Astrocyte of the spinal cord (primary cell): ENCODE measurements at regions not wholly inside any gene's neighbourhood (a gene's known extent, or its start where the extent isn't known, plus 50 kb on each side); places are given as distances from the start of the nearest gene placed in this dataset.
"Not testable (repeated sequence)": the region's sequence is repeated elsewhere in the genome, so short reads cannot be mapped to it uniquely, and the experiment has no call there.

Source experiments
- DNase-seq: peaks from one replicate; pipeline ENCODE4 v3.0.0; 2011; ENCODE audit warnings: low read depth, low spot score
- H3K4me3 ChIP-seq: 2 replicates; pipeline ENCODE4 v1.5.1; 2011; ENCODE audit warnings: low read depth, mild to moderate bottlenecking, low read length, moderate library complexity
- in situ Hi-C: cut with HindIII; loops from 2 replicates; pipeline ENCODE4 v1.10.0; 2017; ENCODE audit warnings: low sequenced_read_pairs
- TF ChIP-seq, protein P1 (sequence below): IDR thresholded peaks from 2 replicates; pipeline ENCODE4 v1.5.1; 2012; ENCODE audit warnings: low read depth, mild to moderate bottlenecking, low read length, inconsistent platforms

DNA sequence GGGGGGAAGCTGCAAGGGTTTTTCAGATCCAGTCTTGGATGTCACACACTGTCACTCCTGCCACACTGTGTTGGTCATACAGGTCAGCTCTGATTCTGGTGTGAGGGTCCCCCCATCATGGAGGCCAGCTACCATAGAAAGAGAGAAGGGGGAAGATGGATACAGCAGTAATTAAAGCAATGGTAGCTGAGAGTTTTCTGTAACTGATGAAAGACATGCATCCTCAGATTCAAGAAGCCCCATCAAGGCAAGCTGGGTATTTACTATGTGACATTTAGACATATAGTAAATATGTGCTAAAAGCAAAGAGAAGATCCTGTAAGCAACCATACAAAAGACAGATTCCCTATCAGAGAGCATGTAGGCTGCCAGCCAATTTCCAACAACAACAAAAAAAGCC is 110.9 kb upstream of the COL5A1 start:
- H3K4me3 ChIP-seq, result no peak overlapping the region
- DNase-seq, result no peak
- in situ Hi-C loops, result no loop called here
- TF ChIP-seq, protein P1, sequence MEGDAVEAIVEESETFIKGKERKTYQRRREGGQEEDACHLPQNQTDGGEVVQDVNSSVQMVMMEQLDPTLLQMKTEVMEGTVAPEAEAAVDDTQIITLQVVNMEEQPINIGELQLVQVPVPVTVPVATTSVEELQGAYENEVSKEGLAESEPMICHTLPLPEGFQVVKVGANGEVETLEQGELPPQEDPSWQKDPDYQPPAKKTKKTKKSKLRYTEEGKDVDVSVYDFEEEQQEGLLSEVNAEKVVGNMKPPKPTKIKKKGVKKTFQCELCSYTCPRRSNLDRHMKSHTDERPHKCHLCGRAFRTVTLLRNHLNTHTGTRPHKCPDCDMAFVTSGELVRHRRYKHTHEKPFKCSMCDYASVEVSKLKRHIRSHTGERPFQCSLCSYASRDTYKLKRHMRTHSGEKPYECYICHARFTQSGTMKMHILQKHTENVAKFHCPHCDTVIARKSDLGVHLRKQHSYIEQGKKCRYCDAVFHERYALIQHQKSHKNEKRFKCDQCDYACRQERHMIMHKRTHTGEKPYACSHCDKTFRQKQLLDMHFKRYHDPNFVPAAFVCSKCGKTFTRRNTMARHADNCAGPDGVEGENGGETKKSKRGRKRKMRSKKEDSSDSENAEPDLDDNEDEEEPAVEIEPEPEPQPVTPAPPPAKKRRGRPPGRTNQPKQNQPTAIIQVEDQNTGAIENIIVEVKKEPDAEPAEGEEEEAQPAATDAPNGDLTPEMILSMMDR, result no peak

DNA sequence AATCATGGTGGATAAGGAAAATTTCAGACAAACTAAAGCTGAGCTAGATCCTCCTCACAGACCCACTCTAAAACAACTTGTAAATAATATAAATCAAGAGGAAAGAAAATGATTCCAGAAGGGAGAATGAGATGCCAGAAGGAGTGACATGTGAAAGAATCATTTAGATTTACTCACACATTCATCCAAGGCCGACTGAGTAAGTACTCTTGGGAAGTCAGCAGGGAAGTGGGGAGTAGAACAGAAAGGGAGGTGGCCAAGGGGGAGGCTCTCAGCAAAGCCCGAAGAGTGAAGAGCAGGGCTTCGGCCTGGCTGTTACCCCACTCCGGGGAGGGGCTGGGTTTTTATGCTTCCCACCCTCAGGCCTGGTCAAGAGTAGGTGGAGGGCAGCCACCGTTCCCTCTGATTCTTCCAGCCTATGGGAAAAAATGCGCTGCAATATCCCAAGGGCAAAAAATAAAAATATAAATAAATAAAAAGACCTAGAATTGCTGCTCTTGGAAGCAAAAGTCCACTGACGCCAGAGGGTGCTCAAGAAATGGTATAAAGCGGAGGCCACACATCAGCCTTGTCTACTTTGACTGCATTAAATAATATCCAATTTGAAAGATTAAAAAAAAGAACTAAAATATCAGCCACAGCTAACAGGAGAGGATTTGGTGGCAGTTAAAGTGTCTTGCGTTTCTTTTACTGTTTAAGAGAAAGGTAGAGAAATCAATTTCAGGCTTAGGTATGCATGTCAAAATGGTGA is 110.2 kb upstream of the COL5A1 start:
- H3K4me3 ChIP-seq, result no peak overlapping the region
- DNase-seq, result no peak
- TF ChIP-seq, protein P1, result no peak
- in situ Hi-C loops, result no loop called here

DNA sequence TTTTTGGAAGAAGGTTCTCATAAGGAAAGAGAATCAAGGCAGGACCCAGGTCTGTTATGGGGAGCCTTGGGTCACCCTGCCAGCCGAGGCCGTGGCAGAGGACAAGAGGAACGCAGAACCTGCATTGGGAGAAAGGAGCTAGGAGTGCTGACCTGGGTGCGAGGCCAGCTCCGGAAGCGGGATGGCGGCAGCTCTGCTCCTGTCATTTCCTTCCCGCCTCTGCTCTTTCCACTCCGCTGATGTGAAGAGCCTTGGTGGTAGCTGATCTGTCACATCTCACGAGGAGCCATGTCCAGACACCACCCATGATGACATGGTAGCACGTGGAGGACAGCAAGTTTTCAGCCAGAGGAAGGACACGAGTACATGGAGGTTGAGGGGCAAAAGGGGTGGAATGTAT is 109.5 kb upstream of the COL5A1 start:
- in situ Hi-C loops, result no loop called here
- DNase-seq, result no peak
- TF ChIP-seq, protein P1, result no peak
- H3K4me3 ChIP-seq, result no peak overlapping the region

DNA sequence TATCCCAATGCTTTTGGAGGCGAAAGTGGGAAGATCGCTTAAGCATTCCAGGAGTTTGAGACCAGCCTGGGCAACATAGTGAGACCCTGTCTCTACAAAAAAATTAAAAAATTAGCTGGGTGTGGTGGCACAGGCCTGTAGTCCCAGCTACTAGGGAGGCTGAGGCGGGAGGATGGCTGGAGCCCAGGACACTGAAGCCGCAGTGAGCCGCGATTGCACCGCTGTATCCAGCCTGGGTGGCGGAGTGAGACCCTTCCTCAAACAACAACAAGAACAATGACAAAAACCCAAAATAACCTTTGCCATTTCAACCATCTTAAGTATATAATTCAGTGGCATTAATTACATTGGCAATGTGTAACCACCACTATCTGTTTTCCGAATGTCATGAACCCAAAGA is 108.9 kb upstream of the COL5A1 start:
- DNase-seq, H3K4me3 ChIP-seq, in situ Hi-C loops: not testable (repeated sequence)

DNA sequence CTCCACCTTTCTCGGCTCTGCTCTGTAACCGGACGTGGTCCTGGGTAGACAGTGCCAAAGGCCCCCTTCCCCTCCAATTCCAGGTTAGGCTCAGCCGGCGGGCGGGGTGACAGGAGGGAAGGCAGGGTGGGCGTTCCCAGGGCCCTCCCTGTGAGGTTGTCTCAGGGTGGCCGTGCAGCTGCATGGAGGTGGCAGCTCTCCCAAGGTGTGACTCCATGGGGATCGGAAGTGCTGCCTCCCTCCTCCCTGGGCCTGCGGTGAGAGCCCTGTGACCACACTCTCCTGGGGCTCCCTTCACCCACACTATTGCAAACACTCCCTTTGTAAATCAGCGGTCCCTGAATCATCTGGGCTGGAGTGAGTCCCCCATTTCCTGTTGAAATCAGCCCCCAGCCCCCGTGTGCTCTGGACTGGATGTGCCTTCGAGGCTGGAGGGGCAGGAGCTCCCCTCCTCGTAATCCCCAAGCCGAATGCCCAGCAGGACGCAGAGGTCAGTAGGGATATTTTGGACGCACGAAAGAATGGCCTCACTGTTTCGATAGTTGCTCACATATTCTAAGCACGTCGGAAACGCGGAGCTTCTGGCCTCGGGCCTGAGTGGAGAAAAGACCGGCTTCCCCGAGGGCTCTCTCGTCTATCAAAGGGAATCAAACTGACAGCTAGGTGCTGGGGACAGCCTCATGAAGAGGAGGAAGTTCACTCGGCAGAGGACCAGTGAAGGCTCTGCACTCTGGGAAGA is 107.6 kb upstream of the COL5A1 start:
- DNase-seq, result peak; percentile 62
- in situ Hi-C loops, result no loop called here
- TF ChIP-seq, protein P1, result no peak
- no peak overlapping the region for H3K4me3 ChIP-seq

DNA sequence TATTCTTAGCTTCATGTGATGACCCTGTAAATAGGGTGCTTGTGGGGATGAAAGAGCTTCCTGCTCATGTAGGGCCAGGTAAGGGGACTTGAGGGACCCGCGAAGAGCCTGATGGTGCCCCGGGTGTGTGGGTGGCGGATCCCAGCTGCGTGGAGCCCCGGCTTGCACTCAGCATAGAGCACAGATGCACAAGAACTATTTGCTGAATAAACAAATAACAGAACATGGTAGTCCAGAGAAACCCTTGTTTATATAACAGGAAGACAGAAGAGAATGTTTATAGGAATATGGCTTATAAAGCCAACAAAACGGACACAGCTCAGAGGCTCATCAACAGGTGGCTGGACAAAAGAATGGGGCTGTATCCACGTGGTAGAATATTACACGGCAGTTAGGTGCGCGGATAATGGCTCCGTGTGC is 106.9 kb upstream of the COL5A1 start:
- in situ Hi-C loops, result no loop called here
- TF ChIP-seq, protein P1, result no peak
- H3K4me3 ChIP-seq, result no peak overlapping the region
- peak; percentile 45 for DNase-seq

DNA sequence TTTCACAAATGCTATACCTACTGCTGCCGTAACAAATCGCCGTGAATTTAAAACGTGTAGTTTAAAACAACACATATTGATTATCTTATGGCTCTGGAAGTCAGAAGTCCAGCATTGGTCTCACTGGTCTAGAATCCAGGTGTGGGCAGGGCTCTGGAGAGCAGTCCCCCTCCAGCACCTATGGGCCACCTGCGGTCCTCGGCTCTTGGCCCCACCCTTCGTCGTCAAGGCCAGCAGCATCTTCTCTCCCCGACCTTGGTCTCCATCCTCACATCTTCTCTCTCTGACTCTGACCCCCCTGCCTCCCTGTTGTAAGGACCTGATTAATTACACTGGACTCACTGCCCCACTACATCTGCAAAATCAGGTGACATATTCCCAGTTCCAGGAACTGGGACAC is 106.4 kb upstream of the COL5A1 start:
- H3K4me3 ChIP-seq, result no peak overlapping the region
- in situ Hi-C loops, result no loop called here
- TF ChIP-seq, protein P1, result no peak
- DNase-seq, result no peak
